HG03064 (cell line): ENCODE measurements at regions not wholly inside any gene's neighbourhood (a gene's known extent, or its start where the extent isn't known, plus 50 kb on each side); places are given as distances from the start of the nearest gene placed in this dataset.

Experiments used
- ATAC-seq: cut with Tn5 transposase; IDR thresholded peaks from one replicate; pipeline ENCODE4 v1.9.1; 2021; ENCODE audit warnings: low read depth; ENCODE audit not compliant: unreplicated experiment

DNA sequence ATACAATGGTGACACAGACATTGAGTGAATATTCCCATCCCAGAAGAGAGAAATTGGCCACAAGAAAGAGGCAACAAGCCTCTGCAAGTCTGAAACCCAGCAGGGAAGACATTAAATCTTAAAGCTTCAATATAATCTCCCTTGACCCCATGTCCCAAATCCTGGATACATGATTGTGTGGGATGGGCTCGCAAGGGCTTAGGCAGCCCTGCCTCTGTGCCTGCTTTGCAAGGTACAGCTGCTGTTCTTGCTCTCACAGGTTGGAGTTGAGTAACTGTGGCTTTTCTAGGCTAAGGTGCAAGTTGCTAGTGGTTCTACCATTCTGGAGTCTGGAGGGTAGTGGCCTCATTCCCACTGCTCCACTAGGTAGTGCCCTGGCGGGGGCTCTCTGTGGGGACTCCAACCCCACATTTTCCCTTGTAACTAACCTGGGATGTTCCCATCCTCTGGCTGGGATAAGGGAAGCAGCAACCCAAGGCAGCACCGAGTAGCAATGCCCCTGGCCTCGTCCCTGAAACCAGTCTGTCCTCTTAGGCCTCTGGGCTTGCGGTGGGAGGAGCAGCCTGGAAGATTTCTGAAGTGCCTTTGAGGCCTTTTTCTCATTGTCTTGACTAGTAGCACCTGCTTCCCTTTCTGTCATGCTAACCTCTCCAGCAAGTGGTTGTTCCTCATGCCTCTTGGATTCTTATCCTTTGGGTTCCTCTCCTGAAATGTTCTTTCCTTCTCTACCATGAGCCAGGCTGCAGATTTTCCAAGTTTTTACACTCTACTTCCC lies 90.0 kb downstream of the FAM174B start:
- ATAC-seq = no peak

- ATAC-seq = no peak
Observed at GRCh38 chr15:92561754-92562153, 93.8 kb downstream of the FAM174B start.

DNA sequence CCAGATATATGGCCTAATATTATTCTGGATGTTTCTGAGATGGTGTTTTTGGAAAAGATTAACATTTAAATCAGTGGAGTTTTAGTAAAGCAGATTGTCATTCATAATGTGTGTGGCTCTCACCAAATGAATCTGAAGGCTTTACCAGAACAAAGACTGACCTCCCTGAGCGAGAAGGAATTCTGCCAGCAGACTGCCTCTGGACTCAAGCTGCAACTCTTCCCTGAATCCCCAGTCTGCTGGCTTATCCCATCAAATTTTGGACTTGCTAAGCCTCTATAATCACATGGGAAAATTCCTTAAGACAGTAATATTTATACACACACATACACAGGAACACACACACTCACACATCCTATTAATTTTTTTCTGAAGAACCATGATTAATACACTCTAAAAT lies 102.3 kb downstream of the FAM174B start:
- no peak for ATAC-seq

- no peak for ATAC-seq
Observed at GRCh38 chr15:92545996-92546395, 109.6 kb downstream of the FAM174B start.

DNA sequence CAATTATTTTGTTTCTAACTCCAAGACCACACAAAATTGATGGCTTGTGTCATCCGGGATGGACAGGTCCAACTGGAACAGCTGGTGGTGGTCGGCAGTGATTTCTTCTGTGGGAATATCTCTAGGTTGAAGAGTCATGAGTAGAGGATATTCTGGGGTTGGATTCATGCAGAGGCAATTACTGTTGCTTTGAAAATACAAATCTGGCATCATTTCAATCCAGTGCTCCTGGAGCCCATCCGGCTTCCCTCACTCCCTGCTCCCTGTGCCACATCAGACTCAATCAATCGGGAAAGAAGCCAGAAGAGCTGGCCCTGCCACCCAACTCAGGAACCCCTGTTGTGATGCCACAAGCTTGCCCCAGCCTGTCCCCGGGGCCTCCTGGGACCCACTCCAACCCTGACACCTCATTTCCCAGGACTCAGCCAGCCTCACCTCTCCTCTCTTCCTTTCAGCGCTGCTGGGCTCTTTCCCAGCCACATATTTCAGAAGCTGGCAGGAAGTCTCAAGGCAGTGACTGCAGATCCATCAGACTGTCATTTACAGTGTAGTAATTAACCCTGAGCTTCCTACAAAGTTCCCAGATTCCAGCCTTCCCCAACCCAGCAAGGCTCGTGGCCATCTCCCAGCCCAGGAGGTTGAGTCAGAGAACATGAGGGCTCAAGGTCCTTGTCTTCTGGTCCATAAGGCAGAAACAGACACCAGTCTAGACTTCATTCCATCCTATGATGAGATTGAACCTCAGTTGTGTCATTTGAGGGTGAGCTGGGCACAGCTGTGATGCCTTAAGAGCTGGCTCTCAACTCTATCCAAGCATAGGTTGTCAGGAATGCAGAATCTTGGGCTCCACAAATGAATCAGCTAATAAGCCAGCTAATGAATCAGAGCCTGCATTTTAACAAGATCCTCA lies 114.0 kb downstream of the FAM174B start:
- ATAC-seq = no peak

DNA sequence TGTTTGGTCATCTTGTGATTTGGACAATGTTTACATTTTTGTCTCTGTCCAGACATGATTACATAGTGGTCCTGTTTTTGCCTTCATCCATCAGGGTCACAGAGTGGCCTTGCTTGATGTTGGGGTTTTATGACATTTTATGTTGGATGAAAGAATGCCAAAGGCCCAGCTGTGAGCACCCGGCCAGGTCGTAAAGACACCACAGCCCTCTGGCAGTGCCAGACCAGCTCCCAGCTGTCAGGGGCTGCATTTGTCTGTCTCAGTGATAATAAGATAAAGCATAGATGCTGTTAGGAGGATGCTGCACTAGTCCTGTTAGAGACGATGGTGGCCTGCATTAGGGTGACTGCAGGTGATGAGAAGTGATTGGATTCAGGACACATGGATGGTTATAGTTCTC lies 117.5 kb downstream of the FAM174B start:
- ATAC-seq = no peak

DNA sequence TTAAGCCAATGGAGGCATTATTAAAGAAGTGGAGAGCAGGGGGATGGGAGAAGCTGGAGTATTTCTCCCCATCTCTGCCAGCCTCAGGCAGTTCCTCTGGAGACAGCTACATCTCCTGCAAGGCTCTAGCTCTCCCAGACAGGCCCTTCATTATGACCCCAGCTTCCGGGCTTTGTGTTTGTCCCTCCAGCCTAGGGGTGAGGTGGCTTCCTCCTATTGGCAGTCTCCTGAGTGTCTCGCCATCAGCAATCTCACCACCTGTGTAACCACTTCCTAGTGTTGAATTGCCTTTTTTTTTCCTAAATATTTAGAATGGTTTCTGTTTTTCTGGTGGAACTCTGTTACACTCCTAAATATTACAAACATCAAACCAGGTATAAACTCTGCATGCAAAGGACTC lies 122.3 kb downstream of the FAM174B start:
- ATAC-seq = no peak

DNA sequence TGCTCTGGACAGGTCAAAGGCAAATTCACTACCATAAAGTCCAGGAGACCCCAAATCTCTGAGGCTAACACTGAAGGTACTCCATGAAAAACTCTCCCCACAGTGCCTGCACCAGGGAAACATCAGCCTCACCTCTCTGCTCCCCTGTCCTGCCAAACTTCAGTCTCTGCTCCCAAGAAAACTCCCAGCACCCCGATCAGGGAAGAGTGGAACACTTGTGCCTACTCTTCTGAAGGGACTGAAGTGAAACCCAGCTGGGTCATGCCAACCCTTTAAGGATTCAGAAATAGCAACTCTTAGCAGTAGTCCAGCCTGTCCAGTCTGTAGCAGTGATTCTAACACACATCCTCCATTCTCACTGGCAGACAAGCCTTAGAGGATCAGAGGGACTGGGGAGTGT lies 124.2 kb downstream of the FAM174B start:
- no peak for ATAC-seq

DNA sequence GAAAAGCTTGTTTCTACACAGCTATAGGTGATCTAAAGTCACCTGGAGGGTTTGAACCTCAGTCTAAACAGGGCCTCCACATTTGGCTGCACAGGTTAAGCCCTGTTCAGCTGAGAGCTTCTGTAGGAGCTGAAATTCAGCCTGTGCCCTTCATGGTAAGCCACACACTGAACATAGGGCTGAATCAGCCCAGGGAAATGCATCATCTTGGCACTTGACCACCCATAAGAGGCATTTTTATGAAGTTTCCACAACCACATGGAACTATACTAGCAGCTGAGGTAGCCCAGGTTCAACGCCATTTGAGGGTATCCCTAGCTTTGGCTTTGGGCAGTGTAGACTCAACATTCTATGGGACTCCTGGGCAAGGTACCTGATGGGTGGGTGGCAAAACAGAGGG lies 126.8 kb downstream of the FAM174B start:
- ATAC-seq = no peak

- no peak for ATAC-seq
Observed at GRCh38 chr15:92527197-92527596, 128.4 kb downstream of the FAM174B start.

DNA sequence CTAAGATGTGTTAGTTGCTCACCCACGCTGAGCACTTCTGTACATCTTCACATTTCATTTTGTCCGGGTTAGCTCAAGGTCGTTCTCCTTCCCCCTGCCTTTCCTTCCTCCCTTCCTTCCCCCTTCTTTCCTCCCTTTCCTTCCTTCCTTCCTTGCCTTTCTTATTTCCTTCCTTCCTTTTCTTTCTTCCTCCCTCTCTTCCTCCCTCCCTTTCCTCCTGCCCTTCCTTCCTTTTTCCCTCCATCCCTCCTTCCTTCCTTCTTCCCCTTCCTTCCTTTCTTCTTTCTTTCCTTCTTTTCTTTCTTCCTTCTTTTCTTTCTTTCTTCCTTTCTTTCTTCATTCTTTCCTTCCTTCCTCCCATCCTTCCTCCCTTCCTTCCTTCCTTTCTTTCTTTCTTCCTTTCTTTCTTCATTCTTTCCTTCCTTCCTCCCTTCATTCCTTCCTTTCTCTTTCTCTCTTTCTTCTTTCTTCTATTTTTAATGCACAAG lies 129.8 kb downstream of the FAM174B start:
- no peak for ATAC-seq

DNA sequence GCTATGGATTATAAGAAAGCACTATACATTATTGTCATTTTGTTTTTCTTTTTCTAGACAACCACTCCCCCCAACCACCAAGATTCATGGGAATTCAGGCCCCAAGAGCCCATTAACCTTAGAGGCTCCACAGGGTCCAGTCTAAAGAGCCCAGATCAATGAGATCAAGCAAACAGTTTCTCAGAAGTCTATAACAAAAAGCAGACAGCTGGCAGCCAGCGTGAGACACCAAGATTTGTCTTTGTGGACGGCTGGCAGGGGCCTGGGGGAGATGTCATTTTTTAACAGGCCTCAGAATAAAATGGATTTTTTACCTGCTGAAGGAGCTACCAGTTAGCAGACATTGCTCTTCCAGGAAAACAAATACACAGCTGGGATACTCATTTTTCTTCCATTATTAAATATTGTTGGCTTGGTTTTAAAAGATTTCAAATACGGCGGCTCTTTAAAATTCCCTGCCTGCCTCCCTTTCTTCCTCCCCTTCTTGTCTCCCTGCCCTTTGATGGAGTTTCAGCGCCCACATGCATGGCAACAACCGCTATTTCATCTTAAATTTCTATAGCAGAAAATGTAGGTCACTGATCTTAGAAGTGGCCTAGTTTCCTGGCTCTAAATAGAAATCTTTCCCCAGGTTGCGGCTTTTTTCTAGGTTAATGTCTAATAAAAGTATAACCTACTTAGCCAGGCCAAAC lies 130.6 kb downstream of the FAM174B start:
- no peak for ATAC-seq

DNA sequence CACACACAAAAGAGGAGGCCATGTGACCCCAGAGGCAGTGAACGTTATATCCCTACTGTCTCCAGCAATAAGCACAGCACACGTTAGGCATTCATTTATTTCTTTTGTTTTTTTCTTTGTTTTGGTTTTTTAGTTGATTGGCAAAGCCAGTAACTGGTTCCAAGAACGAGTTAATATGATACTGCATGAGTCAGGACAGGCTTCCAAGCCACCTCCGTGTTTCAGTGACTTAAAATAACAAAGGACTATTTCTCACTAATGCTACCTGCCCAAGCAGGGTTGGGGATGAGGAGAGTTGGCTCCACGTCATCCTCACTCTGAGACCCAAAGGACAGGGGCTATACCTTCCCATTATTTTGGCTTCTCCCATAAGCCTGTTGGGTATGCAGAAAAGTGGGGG lies 130.5 kb downstream of the ST8SIA2 start:
- ATAC-seq = no peak

DNA sequence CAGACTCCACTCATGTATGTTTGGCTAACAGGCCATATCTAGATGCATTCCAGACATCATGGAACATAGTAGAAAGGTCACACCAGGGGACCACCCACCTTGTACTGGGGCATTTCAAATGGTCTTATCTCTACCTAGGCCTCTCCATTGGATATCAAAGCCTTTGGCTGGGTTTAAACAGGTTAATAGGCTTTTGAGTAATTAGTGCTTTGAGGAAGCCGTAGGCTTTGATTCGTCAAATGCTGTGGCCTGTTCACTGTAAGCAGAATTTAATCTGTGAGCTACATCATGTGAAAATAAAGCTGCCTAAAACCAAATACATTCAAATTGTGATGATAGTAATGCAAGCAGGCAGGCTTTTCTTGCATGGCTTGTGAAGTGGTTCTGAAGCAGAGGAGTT lies 129.5 kb downstream of the ST8SIA2 start:
- no peak for ATAC-seq

DNA sequence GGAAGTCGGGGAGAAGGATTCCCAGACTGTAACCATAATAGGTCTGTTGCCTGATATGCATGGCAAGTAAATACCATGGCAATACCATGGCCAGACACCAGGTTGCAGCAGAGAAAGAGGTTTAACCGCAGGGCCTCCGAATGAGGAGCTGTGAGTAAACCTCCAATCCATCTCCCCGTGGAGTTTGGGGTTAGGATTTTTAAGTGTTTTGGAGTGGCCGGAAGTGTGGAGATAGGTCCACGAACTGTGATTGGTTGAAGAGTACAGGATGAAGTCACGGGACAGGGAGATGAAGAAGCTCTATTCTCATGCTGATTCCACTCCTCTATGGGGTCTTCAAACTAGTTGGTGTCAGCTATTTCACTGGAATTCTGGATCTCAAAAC lies 127.9 kb downstream of the ST8SIA2 start:
- ATAC-seq = peak; percentile 86

GRCh38 chr15:92520914-92521623 lies 127.4 kb downstream of the ST8SIA2 start:
- no peak for ATAC-seq

DNA sequence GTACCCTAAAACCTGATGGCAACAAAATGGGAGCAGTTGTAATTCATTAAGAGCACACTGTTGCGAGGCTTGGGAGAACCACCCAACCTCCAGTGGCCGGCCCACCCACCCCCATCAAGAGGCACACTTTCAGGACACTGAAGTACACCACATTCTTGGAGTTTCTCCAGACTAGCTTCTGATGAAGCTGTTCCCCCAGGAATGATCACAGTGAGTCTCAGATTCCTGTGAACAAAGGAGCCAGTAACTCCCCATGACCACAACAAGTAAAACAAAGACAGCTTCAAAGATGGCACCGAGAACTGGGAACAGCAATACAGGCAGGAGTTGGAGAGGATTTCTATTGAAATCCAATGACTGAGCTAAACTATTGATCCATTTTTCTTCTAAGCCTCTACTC lies 126.0 kb downstream of the ST8SIA2 start:
- ATAC-seq = no peak
